ENCODE measurements at regions not wholly inside any gene's neighbourhood (a gene's known extent, or its start where the extent isn't known, plus 50 kb on each side); places are given as distances from the start of the nearest gene placed in this dataset.

DNA sequence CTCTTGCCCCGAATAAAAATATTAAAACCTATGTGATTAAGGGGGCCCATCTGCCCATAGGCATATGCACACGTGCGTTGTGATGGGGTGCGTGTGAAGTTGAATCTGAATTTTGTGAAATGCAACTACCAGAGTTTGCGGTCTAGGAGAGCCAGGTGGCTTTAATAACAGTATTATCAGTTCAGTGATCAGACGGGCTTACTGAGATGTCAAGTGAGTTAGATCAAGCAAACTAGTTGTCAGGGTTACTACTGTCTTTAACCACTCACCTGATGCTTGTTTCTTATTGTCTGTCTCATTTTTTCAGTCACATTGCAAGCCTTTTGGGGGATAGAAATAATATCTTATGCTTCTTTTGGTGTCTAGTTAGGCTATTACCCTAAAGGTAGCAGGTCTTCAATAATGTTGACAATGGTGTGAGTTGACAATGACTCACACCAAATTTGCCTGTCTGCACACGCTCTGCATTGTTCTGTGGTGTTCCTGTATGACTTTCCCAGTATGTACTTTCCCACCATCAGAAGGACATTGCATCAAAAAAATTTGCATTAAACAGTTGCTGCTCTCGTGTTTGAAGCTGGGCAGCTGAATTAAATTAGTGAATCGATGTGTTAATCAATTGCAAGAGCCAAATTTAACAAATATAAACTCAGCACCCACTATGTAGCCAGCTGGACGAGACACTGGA is 103.1 kb upstream of the NAA20 start:
- no peaks in the 10 kb centered on the region for H3K9me3 ChIP-seq
- intact Hi-C loops (cut with DNase I; ENCODE audit: low total_unique reads) = no loop called here
- peaks cover 4% of the 10 kb centered on the region for H3K4me1 ChIP-seq
- WGBS, 2 donors = 91 to 94% methylated on average over 10 of the region's 10 CpGs
- TF ChIP-seq POLR2A (IDR thresholded peaks at IDR 0.05) = no peak
- TF ChIP-seq, protein P1, sequence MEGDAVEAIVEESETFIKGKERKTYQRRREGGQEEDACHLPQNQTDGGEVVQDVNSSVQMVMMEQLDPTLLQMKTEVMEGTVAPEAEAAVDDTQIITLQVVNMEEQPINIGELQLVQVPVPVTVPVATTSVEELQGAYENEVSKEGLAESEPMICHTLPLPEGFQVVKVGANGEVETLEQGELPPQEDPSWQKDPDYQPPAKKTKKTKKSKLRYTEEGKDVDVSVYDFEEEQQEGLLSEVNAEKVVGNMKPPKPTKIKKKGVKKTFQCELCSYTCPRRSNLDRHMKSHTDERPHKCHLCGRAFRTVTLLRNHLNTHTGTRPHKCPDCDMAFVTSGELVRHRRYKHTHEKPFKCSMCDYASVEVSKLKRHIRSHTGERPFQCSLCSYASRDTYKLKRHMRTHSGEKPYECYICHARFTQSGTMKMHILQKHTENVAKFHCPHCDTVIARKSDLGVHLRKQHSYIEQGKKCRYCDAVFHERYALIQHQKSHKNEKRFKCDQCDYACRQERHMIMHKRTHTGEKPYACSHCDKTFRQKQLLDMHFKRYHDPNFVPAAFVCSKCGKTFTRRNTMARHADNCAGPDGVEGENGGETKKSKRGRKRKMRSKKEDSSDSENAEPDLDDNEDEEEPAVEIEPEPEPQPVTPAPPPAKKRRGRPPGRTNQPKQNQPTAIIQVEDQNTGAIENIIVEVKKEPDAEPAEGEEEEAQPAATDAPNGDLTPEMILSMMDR (IDR thresholded peaks at IDR 0.05) = no peak
- H3K36me3 ChIP-seq (ENCODE audit: low read depth, missing control alignments) = no peaks in the 10 kb centered on the region
- no peaks in the 10 kb centered on the region for H3K27me3 ChIP-seq
- DNase-seq = no peak
- no peak overlapping the region for H3K27ac ChIP-seq
- H3K4me3 ChIP-seq = no peak overlapping the region

DNA sequence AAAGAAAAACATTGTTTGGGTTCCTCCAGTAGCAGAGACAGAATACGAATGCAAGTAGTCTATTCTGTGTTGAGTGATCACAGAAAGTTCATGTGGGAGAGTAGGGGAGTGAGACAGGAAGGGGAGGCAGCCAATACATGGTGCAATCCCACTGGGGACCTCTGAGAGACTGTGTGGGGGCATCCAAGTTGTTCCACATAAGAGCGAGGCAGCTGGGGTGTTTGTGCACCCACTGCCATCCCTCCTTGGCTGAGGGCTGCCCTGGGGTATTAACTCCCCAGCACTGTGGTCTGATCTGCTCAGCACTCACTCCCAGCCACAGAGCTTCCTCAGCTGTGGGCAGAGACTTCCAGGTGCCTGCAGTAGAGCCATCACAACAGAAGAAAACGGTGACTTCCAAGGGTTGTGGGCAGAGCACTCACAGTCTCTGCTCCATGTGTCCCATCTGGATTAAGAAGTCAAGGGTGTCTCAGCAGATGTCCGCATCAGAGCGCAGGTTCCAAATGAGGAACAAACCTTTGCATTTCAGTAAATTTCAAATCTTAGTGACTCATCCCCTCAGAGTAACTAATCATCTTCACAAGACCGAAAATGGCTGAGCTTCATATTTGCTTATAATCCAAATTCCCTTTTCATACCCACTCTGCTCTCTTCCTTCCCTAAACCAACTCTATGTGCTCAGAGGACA is 101.9 kb upstream of the NAA20 start:
- H3K9me3 ChIP-seq = no peaks in the 10 kb centered on the region
- H3K36me3 ChIP-seq (ENCODE audit: low read depth, missing control alignments) = no peaks in the 10 kb centered on the region
- no peak overlapping the region for H3K27ac ChIP-seq
- intact Hi-C loops (cut with DNase I; ENCODE audit: low total_unique reads) = no loop called here
- H3K4me3 ChIP-seq = no peak overlapping the region
- TF ChIP-seq, protein P1 (IDR thresholded peaks at IDR 0.05) = no peak
- no peak for TF ChIP-seq POLR2A (IDR thresholded peaks at IDR 0.05)
- H3K4me1 ChIP-seq = peaks cover 4% of the 10 kb centered on the region
- 74 to 84% methylated on average over 6 of the region's 6 CpGs for WGBS, 2 donors
- no peaks in the 10 kb centered on the region for H3K27me3 ChIP-seq
- no peak for DNase-seq

DNA sequence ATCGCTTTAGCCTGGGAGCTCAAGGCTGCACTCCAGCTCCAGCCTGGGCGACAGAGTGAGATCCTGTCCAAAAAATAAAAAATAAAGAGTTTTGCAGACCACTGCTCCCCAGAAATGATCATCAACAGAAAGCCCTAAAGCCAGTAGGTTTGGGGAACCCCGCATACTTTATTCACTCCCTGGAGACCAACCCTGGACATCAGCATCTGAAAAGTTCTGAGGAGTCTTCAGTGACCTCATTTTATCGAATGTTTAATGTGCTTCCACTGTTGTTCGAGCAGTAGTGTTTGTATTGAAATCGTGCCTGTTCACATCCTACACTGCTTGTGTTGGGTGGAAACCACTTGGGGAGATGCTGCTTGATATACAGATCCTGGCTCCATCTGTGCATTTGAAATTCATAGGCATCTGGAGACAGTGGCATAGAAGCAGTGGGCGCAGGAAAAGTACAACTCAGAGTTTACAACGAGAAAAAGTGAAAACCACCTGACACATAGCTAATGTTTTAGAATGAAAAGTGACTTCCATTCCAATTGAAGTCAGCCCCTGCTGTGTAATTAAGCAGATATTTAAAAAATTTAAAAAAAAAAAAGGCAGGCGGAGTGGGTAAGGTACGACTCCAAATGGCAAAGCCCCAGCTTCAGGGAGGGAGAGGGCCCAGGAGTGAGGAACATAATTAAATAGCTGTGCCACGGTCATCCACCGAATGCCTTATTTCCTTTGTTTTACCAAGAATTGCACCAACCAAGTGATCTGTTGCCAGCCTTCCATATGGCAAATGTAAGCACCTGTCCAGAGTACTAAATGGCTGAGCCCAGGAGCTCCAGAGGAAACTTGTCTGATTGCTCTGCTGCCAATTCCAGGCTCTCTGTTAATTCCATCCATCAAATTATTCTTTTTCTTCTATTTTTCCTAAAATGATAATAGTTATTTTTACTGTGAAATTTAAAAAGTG is 100.4 kb upstream of the NAA20 start:
- WGBS, 2 donors = 84 to 87% methylated on average over 12 of the region's 12 CpGs
- TF ChIP-seq POLR2A (IDR thresholded peaks at IDR 0.05) = no peak
- TF ChIP-seq, protein P1 (IDR thresholded peaks at IDR 0.05) = no peak
- Histone ChIP-seq H3K27me3 (no peaks in the 10 kb centered on the region), H3K36me3 (ENCODE audit: low read depth, missing control alignments) (no peaks in the 10 kb centered on the region), H3K4me3 (no peak overlapping the region), H3K4me1 (peaks cover 4% of the 10 kb centered on the region), H3K27ac (no peak overlapping the region), H3K9me3 (no peaks in the 10 kb centered on the region)
- intact Hi-C loops (cut with DNase I; ENCODE audit: low total_unique reads) = no loop called here
- DNase-seq = no peak

DNA sequence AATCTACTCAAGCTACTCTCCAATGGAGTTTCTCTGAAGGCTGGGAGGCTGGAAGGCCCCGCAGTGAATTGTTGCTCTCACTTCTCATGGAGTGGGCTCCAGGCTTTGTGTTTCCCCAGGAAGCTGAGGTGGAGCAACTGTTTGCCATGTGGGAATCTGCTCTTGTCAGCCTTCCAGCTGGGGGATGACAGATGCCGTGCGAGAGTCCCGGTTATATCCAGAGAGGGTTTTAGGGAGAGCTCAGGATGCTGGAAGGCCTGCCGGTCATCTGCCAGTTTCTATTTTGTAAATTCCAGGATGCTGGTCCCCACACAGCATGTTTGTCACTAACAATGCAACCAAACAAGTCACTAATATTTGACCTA is 98.2 kb upstream of the NAA20 start:
- Histone ChIP-seq H3K9me3 (no peaks in the 10 kb centered on the region), H3K36me3 (ENCODE audit: low read depth, missing control alignments) (no peaks in the 10 kb centered on the region), H3K27me3 (no peaks in the 10 kb centered on the region), H3K27ac (no peak overlapping the region), H3K4me3 (no peak overlapping the region), H3K4me1 (peaks cover 4% of the 10 kb centered on the region)
- TF ChIP-seq, protein P1 (IDR thresholded peaks at IDR 0.05) = no peak
- TF ChIP-seq POLR2A (IDR thresholded peaks at IDR 0.05) = no peak
- 78 to 90% methylated on average over 5 of the region's 5 CpGs for WGBS, 2 donors
- intact Hi-C loops (cut with DNase I; ENCODE audit: low total_unique reads) = no loop called here
- no peak for DNase-seq

Measured in testis (tissue), 2 donors.